Muscle layer of colon (tissue), 2 donors: ENCODE measurements at regions not wholly inside any gene's neighbourhood (a gene's known extent, or its start where the extent isn't known, plus 50 kb on each side); places are given as distances from the start of the nearest gene placed in this dataset.

Experiments used
- H3K27ac ChIP-seq: one replicate; pipeline ENCODE4 v1.7.0; 2013; ENCODE audit warnings: low read depth, mild to moderate bottlenecking, low read length, moderate library complexity
- H3K27me3 ChIP-seq, 2 donors: one replicate each; pipeline ENCODE4 v1.7.0; 2013; ENCODE audit warnings: low read length in 2 of 2, mild to moderate bottlenecking in 2 of 2; ENCODE audit not compliant: insufficient read depth in 2 of 2, control insufficient read depth in 1 of 2
- H3K36me3 ChIP-seq: one replicate; pipeline ENCODE4 v1.7.0; 2013; ENCODE audit warnings: mild to moderate bottlenecking, low read length; ENCODE audit not compliant: insufficient read depth
- H3K4me1 ChIP-seq: one replicate; pipeline ENCODE4 v1.7.0; 2013; ENCODE audit warnings: mild to moderate bottlenecking, low read length; ENCODE audit not compliant: insufficient read depth
- H3K4me3 ChIP-seq, 2 donors: one replicate each; pipeline ENCODE4 v1.7.0; 2013; ENCODE audit warnings: low read length in 2 of 2, low read depth in 1 of 2, mild to moderate bottlenecking in 1 of 2, moderate library complexity in 1 of 2
- H3K9ac ChIP-seq: one replicate; pipeline ENCODE4 v1.7.0; 2013; ENCODE audit warnings: low read length
- H3K9me3 ChIP-seq: one replicate; pipeline ENCODE4 v1.7.0; 2013; ENCODE audit warnings: mild to moderate bottlenecking, low read length
- donor health status: abdominal sarcoma.
- donor health status: Adenocarcinoma of cecum.

- Histone ChIP-seq H3K9me3 (no peaks in the 10 kb centered on the region), H3K4me3 (no peak overlapping the region), H3K4me1 (no peaks in the 10 kb centered on the region), H3K27ac (no peak overlapping the region), H3K27me3 (no peaks in the 10 kb centered on the region), H3K36me3 (no peaks in the 10 kb centered on the region), H3K9ac (no peak overlapping the region)
These were observed 50.9 kb upstream of the CPNE8 start for GRCh38 chr12:38956337-38956736.
